HCT116 (cell line): ENCODE measurements at regions not wholly inside any gene's neighbourhood (a gene's known extent, or its start where the extent isn't known, plus 50 kb on each side); places are given as distances from the start of the nearest gene placed in this dataset.
"Not testable (repeated sequence)": the region's sequence is repeated elsewhere in the genome, so short reads cannot be mapped to it uniquely, and the experiment has no call there.

Experiments used
- CEBPB ChIP-seq: IDR thresholded peaks from 2 replicates; pipeline ENCODE4 v1.6.1; 2012; ENCODE audit warnings: low read depth
- EGR1 ChIP-seq: IDR thresholded peaks from 2 replicates; pipeline ENCODE4 v1.6.1; 2012; ENCODE audit warnings: low read depth
- EZH2 ChIP-seq: fragments of 200-600 bp; sonication (generic); IDR thresholded peaks from 2 replicates; pipeline ENCODE4 v1.6.1; 2017; ENCODE audit warnings: antibody characterized with exemption, mixed run types
- EZH2phosphoT487 ChIP-seq: fragments of 200-600 bp; IDR thresholded peaks from 2 replicates; pipeline ENCODE4 v1.6.1; 2018; ENCODE audit warnings: antibody characterized with exemption, borderline replicate concordance
- JUND ChIP-seq: IDR thresholded peaks from 2 replicates; pipeline ENCODE4 v1.6.1; 2012
- POLR2A ChIP-seq: IDR thresholded peaks from 2 replicates; pipeline ENCODE4 v1.7.0; 2011; ENCODE audit warnings: borderline replicate concordance; ENCODE audit not compliant: insufficient read depth, insufficient read length; ENCODE audit errors: extremely low read depth
- POLR2AphosphoS5 ChIP-seq: IDR thresholded peaks from 2 replicates; pipeline ENCODE4 v1.6.1; 2011; ENCODE audit warnings: mild to moderate bottlenecking, low read depth, low read length, moderate library complexity
- SP1 ChIP-seq: IDR thresholded peaks from 2 replicates; pipeline ENCODE4 v1.6.1; 2012; ENCODE audit warnings: low read depth
- ZFX ChIP-seq: fragments of 450-650 bp; IDR thresholded peaks from 2 replicates; pipeline ENCODE4 v1.6.1; 2017
- ZNF274 ChIP-seq: fragments of 200-500 bp; sonication (Bioruptor generic); IDR thresholded peaks from 2 replicates; pipeline ENCODE4 v1.6.1; 2014; ENCODE audit warnings: mild to moderate bottlenecking, low read depth, low read length, inconsistent platforms
- TF ChIP-seq, protein P1 (sequence below): IDR thresholded peaks from 2 replicates; pipeline ENCODE4 v1.6.1; 2012; ENCODE audit warnings: low read depth
- TF ChIP-seq, protein P2 (sequence below), 3 experiments: fragments of 200-600 bp in 1 of 3; sonication (generic) in 1 of 3; IDR thresholded peaks in 2 of 3; conservative IDR thresholded peaks in 1 of 3; 2 replicates each; pipeline ENCODE4 v1.5.1; 2012 to 2017; ENCODE audit warnings: low read depth in 2 of 3, low read length in 2 of 3, antibody characterized with exemption in 1 of 3, borderline replicate concordance in 1 of 3, control low read depth in 1 of 3, mild to moderate bottlenecking in 1 of 3, mixed read lengths in 1 of 3, mixed run types in 1 of 3, moderate library complexity in 1 of 3; ENCODE audit not compliant: insufficient read depth in 1 of 3
- TF ChIP-seq, protein P3 (sequence below): IDR thresholded peaks from 2 replicates; pipeline ENCODE4 v1.6.1; 2011; ENCODE audit warnings: mild to moderate bottlenecking, low read length, moderate library complexity; ENCODE audit not compliant: insufficient replicate concordance; ENCODE audit errors: extremely low read depth
- TF ChIP-seq, protein P4 (sequence below): IDR thresholded peaks from 2 replicates; pipeline ENCODE4 v1.6.1; 2012

DNA sequence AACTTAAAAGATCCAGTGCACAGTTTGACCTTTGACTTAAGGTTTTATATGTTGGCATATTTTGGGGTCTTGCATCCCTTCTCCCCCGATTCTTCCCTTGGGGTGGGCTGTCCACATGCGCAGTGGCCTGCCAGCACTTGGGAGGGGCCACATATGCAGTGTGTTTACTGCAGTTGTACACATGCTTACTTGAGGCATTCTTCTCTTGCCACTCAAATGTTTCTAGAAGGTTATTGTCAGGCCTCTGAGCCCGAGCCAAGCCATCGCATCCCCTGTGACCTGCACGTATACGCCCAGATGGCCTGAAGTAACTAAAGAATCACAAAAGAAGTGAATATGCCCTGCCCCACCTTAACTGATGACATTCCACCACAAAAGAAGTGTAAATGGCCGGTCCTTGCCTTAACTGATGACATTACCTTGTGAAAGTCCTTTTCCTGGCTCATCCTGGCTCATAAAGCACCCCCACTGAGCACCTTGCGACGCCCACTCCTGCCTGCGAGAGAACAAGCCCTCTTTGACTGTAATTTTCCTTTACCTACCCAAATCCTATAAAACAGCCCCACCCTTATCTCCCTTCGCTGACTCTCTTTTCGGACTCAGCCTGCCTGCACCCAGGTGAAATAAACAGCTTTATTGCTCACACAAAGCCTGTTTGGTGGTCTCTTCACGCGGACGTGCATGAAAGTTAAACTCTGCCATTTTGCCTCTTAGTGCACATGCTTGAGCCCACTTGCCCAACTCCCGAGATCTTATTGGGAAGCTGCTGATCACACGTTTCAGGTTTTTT, 57.8 kb downstream of the OLFML3 start:
- TF ChIP-seq, protein P1, sequence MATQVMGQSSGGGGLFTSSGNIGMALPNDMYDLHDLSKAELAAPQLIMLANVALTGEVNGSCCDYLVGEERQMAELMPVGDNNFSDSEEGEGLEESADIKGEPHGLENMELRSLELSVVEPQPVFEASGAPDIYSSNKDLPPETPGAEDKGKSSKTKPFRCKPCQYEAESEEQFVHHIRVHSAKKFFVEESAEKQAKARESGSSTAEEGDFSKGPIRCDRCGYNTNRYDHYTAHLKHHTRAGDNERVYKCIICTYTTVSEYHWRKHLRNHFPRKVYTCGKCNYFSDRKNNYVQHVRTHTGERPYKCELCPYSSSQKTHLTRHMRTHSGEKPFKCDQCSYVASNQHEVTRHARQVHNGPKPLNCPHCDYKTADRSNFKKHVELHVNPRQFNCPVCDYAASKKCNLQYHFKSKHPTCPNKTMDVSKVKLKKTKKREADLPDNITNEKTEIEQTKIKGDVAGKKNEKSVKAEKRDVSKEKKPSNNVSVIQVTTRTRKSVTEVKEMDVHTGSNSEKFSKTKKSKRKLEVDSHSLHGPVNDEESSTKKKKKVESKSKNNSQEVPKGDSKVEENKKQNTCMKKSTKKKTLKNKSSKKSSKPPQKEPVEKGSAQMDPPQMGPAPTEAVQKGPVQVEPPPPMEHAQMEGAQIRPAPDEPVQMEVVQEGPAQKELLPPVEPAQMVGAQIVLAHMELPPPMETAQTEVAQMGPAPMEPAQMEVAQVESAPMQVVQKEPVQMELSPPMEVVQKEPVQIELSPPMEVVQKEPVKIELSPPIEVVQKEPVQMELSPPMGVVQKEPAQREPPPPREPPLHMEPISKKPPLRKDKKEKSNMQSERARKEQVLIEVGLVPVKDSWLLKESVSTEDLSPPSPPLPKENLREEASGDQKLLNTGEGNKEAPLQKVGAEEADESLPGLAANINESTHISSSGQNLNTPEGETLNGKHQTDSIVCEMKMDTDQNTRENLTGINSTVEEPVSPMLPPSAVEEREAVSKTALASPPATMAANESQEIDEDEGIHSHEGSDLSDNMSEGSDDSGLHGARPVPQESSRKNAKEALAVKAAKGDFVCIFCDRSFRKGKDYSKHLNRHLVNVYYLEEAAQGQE: not testable (repeated sequence)
- TF ChIP-seq, protein P2, sequence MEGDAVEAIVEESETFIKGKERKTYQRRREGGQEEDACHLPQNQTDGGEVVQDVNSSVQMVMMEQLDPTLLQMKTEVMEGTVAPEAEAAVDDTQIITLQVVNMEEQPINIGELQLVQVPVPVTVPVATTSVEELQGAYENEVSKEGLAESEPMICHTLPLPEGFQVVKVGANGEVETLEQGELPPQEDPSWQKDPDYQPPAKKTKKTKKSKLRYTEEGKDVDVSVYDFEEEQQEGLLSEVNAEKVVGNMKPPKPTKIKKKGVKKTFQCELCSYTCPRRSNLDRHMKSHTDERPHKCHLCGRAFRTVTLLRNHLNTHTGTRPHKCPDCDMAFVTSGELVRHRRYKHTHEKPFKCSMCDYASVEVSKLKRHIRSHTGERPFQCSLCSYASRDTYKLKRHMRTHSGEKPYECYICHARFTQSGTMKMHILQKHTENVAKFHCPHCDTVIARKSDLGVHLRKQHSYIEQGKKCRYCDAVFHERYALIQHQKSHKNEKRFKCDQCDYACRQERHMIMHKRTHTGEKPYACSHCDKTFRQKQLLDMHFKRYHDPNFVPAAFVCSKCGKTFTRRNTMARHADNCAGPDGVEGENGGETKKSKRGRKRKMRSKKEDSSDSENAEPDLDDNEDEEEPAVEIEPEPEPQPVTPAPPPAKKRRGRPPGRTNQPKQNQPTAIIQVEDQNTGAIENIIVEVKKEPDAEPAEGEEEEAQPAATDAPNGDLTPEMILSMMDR (IDR thresholded peaks at IDR 0.05 in 2 of 3, conservative IDR thresholded peaks at IDR 0.05 in 1 of 3; ENCODE audit: borderline replicate concordance in 1 of 3, insufficient read depth in 1 of 3, low read depth in 2 of 3, low read length in 2 of 3): not testable (repeated sequence)
- TF ChIP-seq POLR2AphosphoS5, ZNF274, CEBPB, EZH2, SP1, JUND, POLR2A, EZH2phosphoT487, ZFX, EGR1: not testable (repeated sequence)
- TF ChIP-seq, protein P3, sequence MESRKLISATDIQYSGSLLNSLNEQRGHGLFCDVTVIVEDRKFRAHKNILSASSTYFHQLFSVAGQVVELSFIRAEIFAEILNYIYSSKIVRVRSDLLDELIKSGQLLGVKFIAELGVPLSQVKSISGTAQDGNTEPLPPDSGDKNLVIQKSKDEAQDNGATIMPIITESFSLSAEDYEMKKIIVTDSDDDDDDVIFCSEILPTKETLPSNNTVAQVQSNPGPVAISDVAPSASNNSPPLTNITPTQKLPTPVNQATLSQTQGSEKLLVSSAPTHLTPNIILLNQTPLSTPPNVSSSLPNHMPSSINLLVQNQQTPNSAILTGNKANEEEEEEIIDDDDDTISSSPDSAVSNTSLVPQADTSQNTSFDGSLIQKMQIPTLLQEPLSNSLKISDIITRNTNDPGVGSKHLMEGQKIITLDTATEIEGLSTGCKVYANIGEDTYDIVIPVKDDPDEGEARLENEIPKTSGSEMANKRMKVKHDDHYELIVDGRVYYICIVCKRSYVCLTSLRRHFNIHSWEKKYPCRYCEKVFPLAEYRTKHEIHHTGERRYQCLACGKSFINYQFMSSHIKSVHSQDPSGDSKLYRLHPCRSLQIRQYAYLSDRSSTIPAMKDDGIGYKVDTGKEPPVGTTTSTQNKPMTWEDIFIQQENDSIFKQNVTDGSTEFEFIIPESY: not testable (repeated sequence)
- TF ChIP-seq, protein P4, sequence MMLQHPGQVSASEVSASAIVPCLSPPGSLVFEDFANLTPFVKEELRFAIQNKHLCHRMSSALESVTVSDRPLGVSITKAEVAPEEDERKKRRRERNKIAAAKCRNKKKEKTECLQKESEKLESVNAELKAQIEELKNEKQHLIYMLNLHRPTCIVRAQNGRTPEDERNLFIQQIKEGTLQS: not testable (repeated sequence)
